ENCODE measurements at regions not wholly inside any gene's neighbourhood (a gene's known extent, or its start where the extent isn't known, plus 50 kb on each side); places are given as distances from the start of the nearest gene placed in this dataset.

DNA sequence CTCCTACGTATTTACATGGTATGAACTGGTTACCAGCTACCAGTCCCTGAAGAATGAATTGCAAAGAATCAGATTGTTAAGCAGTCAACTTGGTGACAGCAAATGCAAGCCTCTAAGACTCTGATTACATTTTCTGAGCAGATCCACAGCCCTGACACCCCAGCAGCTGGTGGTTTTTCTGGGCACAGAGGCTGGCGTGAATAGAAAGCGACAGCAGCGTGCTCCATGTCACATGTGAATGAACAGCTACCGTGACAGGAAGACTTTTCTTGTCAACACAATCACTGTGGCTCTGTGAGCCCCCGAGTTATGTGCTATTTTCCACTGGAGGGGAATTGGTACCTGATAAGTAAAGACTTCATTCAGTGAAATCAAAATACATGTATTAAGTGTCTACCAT is 93.2 kb upstream of the CBLN2 start:
- no peak overlapping the region for H3K4me3 Mint-ChIP-seq
- H3K4me1 Mint-ChIP-seq: no peaks in the 10 kb centered on the region
- H3K27me3 Mint-ChIP-seq: no peaks in the 10 kb centered on the region
- CTCF ChIA-PET: interaction anchor here (1.7 kb wide), 1 partner anchor 16 kb away, joined by 3 read pairs; no protein-coding TSS in a partner anchor
- TF ChIP-seq EZH2 (IDR thresholded peaks at IDR 0.05; ENCODE audit: borderline replicate concordance, insufficient read depth, low read depth, low read length, poor library complexity, severe bottlenecking): no peak
- TF ChIP-seq, protein P1, sequence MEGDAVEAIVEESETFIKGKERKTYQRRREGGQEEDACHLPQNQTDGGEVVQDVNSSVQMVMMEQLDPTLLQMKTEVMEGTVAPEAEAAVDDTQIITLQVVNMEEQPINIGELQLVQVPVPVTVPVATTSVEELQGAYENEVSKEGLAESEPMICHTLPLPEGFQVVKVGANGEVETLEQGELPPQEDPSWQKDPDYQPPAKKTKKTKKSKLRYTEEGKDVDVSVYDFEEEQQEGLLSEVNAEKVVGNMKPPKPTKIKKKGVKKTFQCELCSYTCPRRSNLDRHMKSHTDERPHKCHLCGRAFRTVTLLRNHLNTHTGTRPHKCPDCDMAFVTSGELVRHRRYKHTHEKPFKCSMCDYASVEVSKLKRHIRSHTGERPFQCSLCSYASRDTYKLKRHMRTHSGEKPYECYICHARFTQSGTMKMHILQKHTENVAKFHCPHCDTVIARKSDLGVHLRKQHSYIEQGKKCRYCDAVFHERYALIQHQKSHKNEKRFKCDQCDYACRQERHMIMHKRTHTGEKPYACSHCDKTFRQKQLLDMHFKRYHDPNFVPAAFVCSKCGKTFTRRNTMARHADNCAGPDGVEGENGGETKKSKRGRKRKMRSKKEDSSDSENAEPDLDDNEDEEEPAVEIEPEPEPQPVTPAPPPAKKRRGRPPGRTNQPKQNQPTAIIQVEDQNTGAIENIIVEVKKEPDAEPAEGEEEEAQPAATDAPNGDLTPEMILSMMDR (IDR thresholded peaks at IDR 0.05): no peak
- H2AFZ ChIP-seq (ENCODE audit: insufficient read depth, low read depth, low read length, poor library complexity, severe bottlenecking): no peak overlapping the region
- POLR2A ChIA-PET: no interaction called here
- no peaks in the 10 kb centered on the region for H3K79me2 ChIP-seq (ENCODE audit: control insufficient read depth, insufficient read depth, low read length)
- no peak overlapping the region for H3K27ac ChIP-seq (ENCODE audit: low read length in 2 of 2)
- H3K9me3 Mint-ChIP-seq (ENCODE audit: insufficient read depth): no peaks in the 10 kb centered on the region
- H3K27ac Mint-ChIP-seq: no peak overlapping the region
- no peak overlapping the region for H3K4me3 ChIP-seq (ENCODE audit: control extremely low read depth in 1 of 5, extremely low read depth in 1 of 5, insufficient read depth in 1 of 5, low read depth in 2 of 5, low read length in 4 of 5)
- intact Hi-C loops (cut with micrococcal nuclease): no loop called here
- H3K36me3 ChIP-seq (replicated peaks in 1 of 2; ENCODE audit: control extremely low read depth in 1 of 2, control insufficient read depth in 1 of 2, extremely low read depth in 1 of 2, insufficient read depth in 2 of 2, low read length in 1 of 2): no peaks in the 10 kb centered on the region
- 90% methylated on average over 4 of the region's 6 CpGs for WGBS (ENCODE audit: insufficient coverage)
- no peaks in the 10 kb centered on the region for H3K9me3 ChIP-seq (ENCODE audit: control extremely low read depth in 1 of 3, control insufficient read depth in 2 of 3, insufficient read depth in 1 of 3, low read length in 2 of 3)
- ATAC-seq (ENCODE audit: low read depth): no peak
- H4K20me1 ChIP-seq (ENCODE audit: control insufficient read depth, insufficient read depth, low read length, poor library complexity, severe bottlenecking): no peaks in the 10 kb centered on the region
- H3K27me3 ChIP-seq (replicated peaks in 1 of 4; ENCODE audit: control extremely low read depth in 1 of 4, control insufficient read depth in 3 of 4, insufficient read depth in 4 of 4, low read length in 3 of 4): no peaks in the 10 kb centered on the region
- no peak for DNase-seq
- no peak overlapping the region for H3K4me2 ChIP-seq (replicated peaks; ENCODE audit: low read depth, low read length, poor library complexity, severe bottlenecking)
- H3K4me1 ChIP-seq (ENCODE audit: control insufficient read depth in 2 of 2, insufficient read depth in 2 of 2, low read length in 2 of 2): no peaks in the 10 kb centered on the region
- no peak overlapping the region for H3K9ac ChIP-seq (ENCODE audit: low read length)

DNA sequence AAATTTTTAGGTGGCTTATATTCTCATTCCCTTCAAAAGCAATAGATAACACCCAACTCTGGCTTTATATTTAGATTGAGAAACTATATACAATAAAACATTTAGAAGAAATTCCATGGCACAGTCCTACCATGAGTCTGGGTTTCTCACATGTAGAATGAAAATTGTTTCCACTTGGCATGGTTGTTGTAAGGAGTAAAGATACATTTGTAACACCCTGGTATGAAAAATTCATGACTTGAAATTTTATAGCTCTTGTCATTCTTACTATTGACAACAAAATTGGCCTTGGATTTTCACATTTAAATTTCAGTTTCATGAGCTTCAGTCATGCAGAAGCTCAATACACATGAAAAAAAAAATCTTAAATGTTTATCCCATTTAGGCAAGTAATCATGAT is 92.5 kb upstream of the CBLN2 start:
- no peak for ATAC-seq (ENCODE audit: low read depth)
- POLR2A ChIA-PET: no interaction called here
- CTCF ChIA-PET: interaction anchor here (1.7 kb wide), 1 partner anchor 16 kb away, joined by 3 read pairs; no protein-coding TSS in a partner anchor

More for the DNA sequence above, 92.5 kb upstream of the CBLN2 start:
- Histone ChIP-seq H2AFZ (ENCODE audit: insufficient read depth, low read depth, low read length, poor library complexity, severe bottlenecking) (no peak overlapping the region), H3K36me3 (replicated peaks in 1 of 2; ENCODE audit: control extremely low read depth in 1 of 2, control insufficient read depth in 1 of 2, extremely low read depth in 1 of 2, insufficient read depth in 2 of 2, low read length in 1 of 2) (no peaks in the 10 kb centered on the region), H3K27me3 (replicated peaks in 1 of 4; ENCODE audit: control extremely low read depth in 1 of 4, control insufficient read depth in 3 of 4, insufficient read depth in 4 of 4, low read length in 3 of 4) (no peaks in the 10 kb centered on the region), H4K20me1 (ENCODE audit: control insufficient read depth, insufficient read depth, low read length, poor library complexity, severe bottlenecking) (no peaks in the 10 kb centered on the region), H3K9me3 (ENCODE audit: control extremely low read depth in 1 of 3, control insufficient read depth in 2 of 3, insufficient read depth in 1 of 3, low read length in 2 of 3) (no peaks in the 10 kb centered on the region), H3K4me3 (ENCODE audit: control extremely low read depth in 1 of 5, extremely low read depth in 1 of 5, insufficient read depth in 1 of 5, low read depth in 2 of 5, low read length in 4 of 5) (no peak overlapping the region), H3K79me2 (ENCODE audit: control insufficient read depth, insufficient read depth, low read length) (no peaks in the 10 kb centered on the region), H3K9ac (ENCODE audit: low read length) (no peak overlapping the region), H3K27ac (ENCODE audit: low read length in 2 of 2) (no peak overlapping the region), H3K4me1 (ENCODE audit: control insufficient read depth in 2 of 2, insufficient read depth in 2 of 2, low read length in 2 of 2) (no peaks in the 10 kb centered on the region), H3K4me2 (replicated peaks; ENCODE audit: low read depth, low read length, poor library complexity, severe bottlenecking) (no peak overlapping the region)
- no peak overlapping the region for H3K27ac Mint-ChIP-seq
- H3K4me1 Mint-ChIP-seq: no peaks in the 10 kb centered on the region
- TF ChIP-seq EZH2 (IDR thresholded peaks at IDR 0.05; ENCODE audit: borderline replicate concordance, insufficient read depth, low read depth, low read length, poor library complexity, severe bottlenecking): no peak
- TF ChIP-seq, protein P1 (IDR thresholded peaks at IDR 0.05): no peak
- intact Hi-C loops (cut with micrococcal nuclease): no loop called here
- H3K9me3 Mint-ChIP-seq (ENCODE audit: insufficient read depth): no peaks in the 10 kb centered on the region
- H3K27me3 Mint-ChIP-seq: no peaks in the 10 kb centered on the region
- H3K4me3 Mint-ChIP-seq: no peak overlapping the region
- no peak for DNase-seq
